ENCODE measurements at regions not wholly inside any gene's neighbourhood (a gene's known extent, or its start where the extent isn't known, plus 50 kb on each side); places are given as distances from the start of the nearest gene placed in this dataset.
"Not testable (repeated sequence)": the region's sequence is repeated elsewhere in the genome, so short reads cannot be mapped to it uniquely, and the experiment has no call there.

DNA sequence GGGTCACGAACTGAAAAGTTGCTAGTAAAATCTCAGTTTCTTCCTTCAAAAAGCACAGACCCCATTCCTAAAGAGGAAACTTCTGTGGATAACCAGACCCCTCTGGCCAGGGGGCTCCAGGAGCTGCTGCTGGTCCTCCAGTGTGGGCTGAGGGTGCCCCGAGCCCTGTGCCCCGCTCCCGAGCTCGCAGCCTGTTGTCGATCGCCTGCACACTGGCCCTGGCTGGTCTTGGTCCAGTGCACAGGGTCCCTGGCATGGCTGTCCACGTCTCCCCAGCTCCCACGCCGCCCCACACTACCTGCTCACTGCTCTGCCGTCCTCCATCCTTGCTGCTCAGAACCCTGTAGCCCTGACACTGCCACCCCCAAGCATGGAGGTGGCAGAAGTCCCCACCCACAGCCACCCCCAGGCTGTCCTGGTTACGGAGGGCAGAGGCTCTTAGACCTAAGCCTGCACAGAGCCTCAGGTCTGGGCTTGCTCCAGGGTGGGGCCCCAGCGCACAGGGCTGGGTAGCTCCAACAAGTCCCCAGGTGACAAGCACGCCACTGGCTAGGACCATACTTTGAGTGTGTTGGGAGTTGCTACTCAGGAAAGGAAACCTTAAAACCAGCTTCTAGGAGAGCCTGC, 87.0 kb downstream of the PLXNA1 start:
- in situ Hi-C loops (cut with HindIII; ENCODE audit: low sequenced_read_pairs): no loop called here

DNA sequence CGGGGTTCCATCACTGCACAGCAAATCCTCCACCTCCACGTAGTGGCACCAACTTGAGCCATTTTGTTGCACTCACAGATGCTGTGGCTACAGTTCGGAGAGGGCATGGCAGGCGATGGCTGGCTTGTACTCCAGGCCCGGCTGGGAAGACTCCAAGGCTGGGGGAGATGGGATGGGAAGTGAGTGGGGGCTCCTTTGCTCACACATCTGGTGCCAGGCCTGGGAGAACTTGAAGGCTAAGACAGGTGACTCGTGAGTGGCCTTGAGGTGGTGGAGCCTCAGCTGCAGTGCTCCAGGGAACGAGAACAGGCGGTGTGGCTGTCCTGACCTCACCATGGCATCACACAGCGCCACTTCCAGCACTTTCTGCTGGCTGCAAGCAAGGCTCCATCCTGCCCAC, 87.9 kb downstream of the PLXNA1 start:
- in situ Hi-C loops (cut with HindIII; ENCODE audit: low sequenced_read_pairs): no loop called here

DNA sequence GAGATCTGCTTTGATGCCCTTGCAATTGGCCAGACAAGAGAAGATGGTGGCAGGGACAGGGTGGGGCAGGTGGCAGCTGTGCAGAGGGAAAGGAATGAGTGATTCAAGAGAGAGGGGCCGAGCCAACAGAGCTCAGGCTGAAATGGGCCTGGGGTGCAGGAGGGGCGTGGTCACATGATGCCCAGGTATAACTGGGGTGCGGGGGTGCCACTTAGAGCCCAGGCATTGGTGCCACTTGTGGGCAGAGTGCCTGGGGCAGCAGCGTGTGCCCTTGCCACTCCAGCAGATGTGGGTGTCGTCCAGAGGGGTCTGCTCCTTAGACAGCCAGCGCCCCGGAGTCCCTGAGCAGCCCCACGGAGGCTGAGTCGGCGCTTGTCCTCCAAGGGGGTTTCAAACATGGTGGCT, 88.7 kb downstream of the PLXNA1 start:
- in situ Hi-C loops (cut with HindIII; ENCODE audit: low sequenced_read_pairs): no loop called here

DNA sequence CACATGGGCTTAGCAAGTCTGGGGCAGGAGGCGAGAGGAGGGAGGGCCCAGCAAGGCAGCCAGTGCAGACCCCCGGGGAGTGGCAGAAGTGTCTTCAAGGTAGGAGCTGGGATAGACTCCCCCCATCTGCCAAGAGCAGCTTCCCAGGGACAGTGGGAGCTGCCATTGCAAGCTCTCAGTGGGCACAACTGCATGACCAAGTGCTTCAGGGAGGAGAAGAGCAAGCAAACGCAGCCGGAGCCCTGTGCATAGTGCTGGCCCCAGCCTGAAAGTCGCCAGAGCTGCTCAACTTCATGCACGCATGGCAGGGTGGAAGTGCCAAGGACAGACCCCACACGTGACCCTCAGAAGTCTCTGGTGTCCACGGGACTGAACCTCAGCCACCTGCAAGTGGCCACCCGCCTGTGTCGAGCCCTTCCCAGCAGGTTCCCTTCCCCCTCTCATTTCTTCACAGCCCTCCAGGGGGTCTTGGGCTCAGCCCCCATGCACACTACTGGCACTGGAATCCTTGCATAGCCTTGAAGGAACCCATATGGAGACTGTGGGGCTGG, 89.4 kb downstream of the PLXNA1 start:
- in situ Hi-C loops (cut with HindIII; ENCODE audit: low sequenced_read_pairs): no loop called here

DNA sequence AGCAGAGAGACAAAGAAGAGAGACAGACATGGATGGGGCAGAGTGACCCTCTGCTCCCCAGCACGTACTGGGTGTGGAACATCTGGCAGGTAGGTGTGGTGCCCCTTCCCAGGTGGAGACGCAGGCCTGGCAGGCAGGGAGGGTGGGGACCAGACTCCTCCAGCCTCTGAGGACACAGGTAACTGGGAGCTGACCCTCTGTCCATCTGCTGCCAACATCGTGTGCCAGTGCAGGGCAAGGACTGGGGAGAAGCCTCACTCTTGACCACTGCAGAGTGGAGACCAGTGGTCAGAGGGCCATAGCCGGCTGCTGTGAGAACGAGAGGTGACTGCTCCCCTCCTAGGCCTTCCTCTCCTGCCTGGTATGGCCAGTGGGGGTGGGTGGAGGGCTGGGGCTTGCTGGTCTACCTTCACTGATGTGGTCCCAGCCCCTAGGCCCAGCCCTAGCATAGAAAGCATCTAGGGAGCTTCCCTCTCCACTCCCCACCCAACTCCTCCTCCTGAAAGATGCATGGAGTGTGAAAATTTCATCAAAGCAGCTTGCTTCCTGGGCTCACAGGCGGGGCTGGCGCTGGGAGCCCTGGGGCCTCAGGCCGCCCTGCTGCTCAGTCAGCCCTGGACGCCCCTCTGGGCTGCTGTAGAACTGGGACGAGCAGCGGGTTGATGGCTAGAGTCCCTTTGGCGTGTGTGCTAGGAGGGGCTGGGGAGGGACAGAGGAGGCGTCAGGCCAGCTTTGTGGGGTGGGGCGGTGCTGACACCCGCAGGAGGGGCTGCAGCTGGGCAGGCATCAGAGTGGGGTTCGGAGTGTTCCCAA, 90.3 kb downstream of the PLXNA1 start:
- in situ Hi-C loops (cut with HindIII; ENCODE audit: low sequenced_read_pairs): no loop called here

DNA sequence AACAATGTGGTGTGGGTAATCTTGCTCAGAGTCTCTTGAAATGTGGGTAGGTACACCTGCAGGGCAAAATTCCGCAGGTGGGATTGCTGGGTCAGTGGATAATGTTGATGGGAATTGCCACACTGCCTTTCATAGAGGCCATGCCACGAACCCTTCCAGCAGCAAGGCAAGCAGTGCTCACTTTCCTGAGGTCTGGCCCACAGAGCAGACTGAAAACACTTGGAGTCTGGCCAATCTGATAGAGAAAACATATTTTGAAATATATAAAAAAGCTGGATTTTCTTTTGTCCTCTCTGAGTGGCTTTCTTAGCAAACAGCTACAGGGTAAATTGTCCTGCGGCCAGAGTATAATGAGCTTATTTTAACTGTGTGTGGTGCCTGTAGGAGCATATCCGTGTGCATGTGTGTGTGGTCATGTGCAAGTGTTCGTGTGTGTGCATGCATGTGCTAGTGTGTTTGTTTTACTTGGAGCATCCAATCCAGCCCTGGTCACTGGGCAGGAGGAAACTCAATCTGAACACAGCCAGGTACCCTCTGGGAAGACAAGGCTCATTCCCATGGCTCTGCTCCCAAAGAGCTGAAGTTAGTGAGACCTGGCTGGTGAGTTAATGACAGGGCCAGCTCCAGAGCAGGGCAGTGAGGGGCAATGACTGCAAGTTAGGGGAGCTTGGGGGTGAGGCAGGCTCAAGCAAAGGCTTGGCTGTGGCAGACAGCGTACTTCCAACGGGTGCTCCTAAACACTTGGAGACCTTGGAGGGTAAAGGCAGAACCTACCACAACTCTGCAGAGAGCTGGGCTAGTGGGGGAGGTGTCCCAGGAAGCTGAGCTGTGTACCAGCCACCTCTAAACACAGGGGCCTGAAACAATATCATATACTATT, 91.3 kb downstream of the PLXNA1 start:
- in situ Hi-C loops (cut with HindIII; ENCODE audit: low sequenced_read_pairs): no loop called here

DNA sequence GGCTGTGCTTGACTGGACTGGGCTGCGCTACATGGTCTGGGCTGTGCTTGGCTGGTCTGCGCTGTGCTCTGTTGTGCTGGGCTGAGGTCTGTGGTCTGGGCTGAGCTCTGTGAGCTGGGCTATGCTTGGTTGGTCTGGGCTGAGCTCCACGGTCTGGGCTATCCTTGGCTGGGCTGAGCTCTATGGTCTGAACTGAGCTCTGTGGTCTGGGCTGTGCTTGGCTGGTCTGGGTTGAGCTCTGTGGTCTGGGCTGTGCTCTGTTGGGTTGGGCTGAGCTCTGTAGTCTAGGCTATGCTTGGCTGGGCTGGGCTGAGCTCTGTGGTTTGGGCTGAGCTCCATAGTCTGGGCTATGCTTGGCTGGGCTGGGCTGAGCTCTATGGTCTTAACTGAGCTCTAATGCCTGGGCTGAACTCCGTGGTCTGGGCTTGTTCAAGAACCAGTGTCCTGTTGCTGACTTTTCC, 92.0 kb downstream of the PLXNA1 start:
- in situ Hi-C loops (cut with HindIII; ENCODE audit: low sequenced_read_pairs): no loop called here

DNA sequence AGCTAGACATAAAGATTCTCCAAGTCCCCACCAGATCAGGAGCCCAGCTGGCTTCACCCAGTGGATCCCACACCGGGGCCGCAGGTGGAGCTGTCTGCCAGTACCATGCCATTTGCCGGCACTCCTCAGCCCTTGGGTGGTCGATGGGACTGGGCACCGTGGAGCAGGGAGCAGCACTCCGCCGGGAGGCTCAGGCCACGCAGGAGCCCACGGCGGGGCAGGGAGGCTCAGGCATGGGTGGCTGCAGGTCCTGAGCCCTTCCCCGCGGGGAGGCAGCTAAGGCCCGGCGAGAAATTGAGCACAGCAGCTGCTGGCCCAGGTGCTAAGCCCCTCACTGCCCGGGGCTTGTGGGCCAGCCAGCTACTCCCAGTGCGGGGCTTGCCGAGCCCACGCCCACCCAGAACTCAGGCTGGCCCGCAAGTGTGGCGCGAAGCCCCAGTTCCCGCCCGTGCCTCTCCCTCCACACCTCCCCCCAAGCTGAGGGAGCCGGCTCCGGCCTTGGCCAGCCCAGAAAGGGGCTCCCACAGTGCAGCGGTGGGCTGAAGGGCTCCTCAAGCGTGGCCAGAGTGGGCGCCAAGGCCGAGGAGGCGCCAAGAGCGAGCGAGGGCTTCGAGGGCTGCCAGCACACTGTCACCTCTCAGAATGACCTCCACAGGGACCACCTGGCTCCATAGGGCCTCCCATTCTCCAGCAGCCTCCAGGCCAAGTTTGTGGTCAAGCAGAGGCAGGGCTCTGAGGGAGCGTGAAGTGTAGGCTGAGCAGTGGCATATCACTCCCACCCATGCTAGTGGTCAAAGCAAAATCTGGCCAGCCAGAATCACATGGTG, 93.5 kb downstream of the PLXNA1 start:
- in situ Hi-C loops (cut with HindIII; ENCODE audit: low sequenced_read_pairs): not testable (repeated sequence)

DNA sequence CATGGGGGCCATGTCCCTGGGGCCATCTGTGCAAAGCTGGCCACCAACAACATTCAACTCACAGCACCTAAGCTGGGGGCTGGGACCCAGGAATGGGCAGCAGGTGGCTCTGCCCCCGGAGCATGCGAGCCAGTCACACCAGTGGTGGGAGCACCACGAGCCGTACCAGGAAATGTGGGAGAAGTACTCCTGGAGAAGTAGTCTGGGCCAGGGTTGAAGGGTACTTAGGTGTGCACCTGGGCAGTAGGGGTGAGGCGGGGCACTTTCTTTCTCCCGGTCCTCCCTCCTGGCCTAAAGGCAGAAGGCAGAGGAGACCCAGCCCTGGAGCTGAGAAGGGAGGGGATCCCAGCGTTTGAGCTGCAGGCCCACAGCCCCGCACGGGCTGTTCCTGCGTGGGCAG, 94.2 kb downstream of the PLXNA1 start:
- in situ Hi-C loops (cut with HindIII; ENCODE audit: low sequenced_read_pairs): no loop called here

DNA sequence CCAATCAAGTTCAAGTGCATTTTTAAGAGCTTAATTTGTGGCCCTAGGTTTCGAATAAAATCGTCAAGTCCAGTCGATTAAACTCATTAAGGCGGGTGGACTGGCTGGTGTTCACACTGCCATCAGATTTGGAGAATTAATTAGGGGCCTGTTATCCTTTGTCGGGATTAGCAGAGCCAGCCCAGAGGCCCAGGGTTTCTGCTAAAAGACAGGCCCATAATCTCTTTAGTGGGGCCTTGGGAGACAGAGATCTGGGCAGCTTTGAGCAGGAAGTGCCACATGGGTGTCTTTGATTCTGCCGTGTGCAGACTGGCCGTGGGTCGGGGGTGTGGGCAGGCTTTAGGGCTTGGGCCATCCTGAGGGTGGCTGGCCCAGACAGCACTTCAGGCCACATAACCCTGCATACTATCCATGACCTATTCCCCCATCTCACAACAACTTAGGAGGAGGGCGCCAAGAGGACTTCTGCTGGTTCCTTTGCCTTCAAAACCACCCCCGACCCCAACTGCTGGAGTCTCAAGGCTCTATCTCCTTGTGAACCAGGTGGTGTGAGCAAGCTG, 94.7 kb downstream of the PLXNA1 start:
- in situ Hi-C loops (cut with HindIII; ENCODE audit: low sequenced_read_pairs): no loop called here

DNA sequence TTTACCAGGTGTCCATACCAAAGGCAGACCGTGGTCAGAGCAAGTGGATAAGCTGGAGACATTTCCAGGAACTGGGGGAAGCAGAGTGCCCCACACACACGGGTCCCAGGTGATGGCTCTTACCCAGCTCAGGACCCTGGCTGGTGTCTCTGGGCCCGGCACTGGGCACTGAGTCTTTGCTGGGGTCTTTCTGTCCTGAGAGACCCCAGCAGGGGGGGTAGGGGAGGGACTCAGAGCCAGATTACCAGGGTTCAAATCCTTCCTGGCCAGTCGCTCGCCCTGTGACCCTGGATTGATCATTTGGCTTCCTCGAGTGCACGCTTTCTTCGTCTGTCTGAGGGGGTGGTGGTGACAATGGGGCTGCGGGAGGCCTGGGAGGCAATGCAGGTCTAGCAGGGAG, 95.7 kb downstream of the PLXNA1 start:
- in situ Hi-C loops (cut with HindIII; ENCODE audit: low sequenced_read_pairs): no loop called here

DNA sequence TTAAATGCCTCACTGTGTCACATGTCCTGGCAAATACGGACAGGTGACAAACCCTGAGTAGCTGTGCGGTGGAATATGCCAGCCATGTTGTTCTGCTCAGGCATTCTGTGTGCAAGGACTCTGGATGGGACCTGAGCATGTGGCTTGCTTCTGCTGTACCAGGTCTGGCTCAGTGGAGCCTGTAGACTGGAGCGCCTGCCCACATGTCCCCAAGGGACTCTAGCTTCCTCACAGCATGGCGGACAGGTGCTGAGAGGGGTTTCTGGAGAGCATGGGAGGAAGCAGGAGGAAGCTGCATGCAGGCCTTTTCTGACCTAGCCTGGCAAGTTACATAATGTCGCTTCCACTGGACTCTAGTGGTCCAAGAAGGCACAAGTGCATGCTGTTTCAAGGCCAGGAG, 96.3 kb downstream of the PLXNA1 start:
- in situ Hi-C loops (cut with HindIII; ENCODE audit: low sequenced_read_pairs): no loop called here

DNA sequence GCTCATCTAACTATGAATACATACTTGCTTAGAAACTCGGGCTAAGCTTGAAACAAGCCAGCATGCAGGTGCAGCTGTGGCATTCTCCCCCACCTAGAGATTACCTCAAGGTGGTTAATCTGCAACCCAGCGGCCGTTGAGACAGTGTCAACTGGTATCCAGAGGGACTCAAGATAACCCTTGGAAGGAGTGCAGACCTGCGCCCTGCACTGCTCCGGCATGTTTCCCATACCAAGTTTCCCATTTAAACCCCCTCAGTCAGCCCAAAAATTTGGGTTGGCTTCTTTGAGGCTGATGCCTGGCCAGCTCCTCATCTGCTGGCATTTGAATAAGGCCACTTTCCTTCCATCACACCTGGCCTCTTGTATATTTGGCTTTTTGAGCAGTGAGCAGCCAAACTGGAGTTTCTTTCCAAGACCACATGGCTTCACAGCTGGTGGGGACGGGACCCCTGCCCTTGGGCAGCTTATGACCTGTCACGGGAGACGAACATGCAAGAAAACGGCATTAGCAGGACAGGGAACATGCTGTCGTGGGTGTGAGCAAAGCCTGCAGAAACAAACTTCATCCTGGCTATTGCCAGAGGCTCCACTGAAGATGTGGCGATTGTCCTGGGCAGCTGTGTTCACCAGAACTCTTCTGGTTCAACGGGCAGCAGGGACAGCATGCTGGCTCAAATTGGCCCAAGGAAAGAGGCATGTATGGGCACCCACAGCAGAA, 98.2 kb downstream of the PLXNA1 start:
- in situ Hi-C loops (cut with HindIII; ENCODE audit: low sequenced_read_pairs): no loop called here

DNA sequence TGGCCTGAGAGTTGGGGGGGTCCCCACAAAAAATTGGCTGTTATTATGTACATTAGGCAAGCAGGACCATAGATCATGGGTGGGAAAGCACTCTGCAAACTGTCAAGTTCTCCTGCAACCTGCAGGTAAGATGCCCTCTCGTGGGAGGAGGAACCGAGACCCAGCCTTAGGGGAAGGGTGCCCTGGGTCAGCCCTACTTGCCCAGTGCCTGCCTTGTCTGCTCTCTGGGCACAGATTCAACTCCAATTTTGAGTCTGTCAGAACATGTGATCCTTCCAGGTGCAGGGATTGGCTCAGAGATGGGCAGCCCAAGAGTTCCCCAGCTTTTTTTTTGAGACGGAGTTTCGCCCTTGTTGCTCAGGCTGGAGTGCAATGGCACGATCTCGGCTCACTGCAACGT, 99.2 kb downstream of the PLXNA1 start:
- in situ Hi-C loops (cut with HindIII; ENCODE audit: low sequenced_read_pairs): no loop called here

DNA sequence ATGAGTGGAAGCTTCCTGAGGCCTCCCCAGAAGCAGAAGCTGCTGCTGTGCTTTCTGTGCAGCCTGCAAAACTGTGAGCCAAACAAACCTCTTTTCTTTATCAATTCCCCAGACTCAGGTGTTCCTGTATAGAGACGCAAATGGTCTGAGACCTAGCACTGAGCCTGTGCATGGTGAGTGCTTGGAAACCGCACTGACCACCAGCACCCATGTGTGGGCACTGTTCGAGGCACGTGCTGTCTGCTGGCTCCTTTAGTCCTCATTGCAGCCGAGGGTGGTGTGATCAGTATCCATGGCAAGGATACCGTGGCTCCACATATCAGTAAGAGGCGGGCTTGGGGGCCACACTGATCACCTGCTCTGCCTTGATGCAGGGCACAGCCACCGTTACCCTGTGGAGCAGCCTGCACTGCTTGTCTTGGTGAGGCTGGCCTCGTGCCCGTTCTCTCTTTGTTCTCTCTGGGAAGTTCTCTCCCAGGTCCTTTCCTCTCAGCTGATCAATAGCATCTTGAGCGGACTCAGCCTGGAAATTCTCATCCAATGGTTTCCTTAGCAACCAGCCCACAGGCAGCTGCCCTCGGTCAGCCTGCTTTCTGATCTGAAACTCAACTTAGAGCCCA, 101.0 kb downstream of the PLXNA1 start:
- in situ Hi-C loops (cut with HindIII; ENCODE audit: low sequenced_read_pairs): no loop called here

DNA sequence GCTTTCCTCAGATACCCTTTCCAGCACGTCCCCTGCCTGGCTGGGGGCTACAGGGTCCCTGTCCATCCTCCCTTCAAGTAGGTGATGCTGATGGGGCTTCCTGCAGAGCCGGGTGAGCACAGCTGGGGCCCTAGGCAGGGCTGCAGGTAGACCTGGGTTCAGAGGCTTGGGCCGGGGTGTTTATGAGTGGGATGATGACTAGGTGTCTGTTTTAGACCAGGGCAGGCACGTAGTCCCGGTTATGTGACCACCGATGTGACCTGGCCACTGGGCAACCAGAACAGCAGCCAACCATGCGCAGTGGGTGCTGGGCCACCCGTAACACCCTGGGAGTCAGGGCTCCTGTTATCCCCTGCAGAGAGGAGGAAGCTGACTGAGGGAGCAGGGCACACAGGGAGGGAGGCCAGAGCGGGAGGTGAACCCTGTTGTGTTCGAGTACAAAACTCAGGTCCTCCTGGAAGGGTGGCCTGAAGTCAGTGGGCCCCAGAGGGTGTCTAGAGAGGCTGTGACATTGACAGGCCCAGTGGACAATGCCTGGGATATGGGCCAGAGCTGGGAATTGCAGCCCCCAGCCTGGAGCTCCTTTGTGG, 101.6 kb downstream of the PLXNA1 start:
- in situ Hi-C loops (cut with HindIII; ENCODE audit: low sequenced_read_pairs): no loop called here

DNA sequence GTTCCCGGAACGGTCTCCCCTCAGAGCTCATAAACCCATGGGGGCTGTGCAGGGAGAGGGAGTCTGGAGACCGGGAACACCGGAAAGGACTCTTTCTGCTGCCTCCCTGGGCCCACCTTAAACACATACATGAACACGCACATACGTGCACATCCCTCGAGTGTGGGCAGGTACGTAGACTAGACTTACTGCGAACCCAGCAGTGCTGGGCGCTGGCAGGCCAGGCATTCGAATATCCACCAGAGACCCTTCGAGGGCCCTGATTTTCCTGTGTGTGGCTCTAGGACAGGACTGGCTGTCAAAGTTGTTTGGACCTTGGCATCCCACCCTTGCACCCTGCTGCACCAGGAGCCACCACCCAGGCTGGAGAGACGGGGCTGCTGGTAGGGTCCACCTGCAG, 102.7 kb downstream of the PLXNA1 start:
- in situ Hi-C loops (cut with HindIII; ENCODE audit: low sequenced_read_pairs): no loop called here

DNA sequence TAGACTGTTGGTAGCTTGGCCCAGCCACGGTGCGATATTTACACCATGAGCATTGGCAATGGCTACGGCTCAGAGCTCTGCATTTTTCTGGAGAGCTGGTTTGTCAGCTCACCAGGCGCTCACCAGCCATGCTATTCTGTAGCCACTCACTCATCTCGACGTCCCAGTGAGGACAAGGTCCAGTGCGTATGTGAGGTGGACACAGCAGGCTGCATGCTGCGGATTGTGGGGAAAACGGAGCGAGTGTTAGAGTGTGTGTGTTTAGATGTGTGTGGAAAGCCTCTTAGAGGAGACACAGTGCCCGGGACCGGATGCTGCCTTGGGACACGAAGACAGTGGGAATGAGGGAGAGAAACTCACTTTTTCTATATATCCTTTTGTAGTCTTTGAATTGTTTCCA, 103.7 kb downstream of the PLXNA1 start:
- in situ Hi-C loops (cut with HindIII; ENCODE audit: low sequenced_read_pairs): not testable (repeated sequence)

DNA sequence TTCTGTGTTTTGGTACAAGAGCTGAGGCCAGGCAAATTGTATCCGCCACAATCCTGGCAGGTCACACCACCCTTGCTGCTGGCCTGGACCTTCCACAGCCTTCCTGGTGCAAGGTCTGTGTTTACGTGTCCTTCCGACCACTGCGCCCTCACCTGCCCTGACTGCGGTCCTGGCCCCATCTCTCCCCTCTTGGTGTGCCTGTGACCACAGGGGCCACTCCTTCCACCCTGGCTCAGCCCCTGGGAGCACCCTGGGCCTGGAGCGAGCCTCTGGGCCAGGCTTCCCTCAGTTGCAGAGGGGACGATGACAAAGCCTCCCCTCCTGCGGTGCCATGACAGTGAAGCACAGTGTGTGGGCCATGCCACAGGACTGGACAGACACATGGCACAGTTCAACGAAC, 104.5 kb downstream of the PLXNA1 start:
- in situ Hi-C loops (cut with HindIII; ENCODE audit: low sequenced_read_pairs): no loop called here

Data from DLD1 (cell line).